Astrocyte (in vitro differentiated cells and primary cell): ENCODE measurements at regions not wholly inside any gene's neighbourhood (a gene's known extent, or its start where the extent isn't known, plus 50 kb on each side); places are given as distances from the start of the nearest gene placed in this dataset.

Experiments
- CTCF ChIP-seq: IDR thresholded peaks from 2 replicates; pipeline ENCODE4 v1.5.1; 2011; ENCODE audit warnings: low read depth, mild to moderate bottlenecking, inconsistent platforms, low read length, moderate library complexity; ENCODE audit not compliant: insufficient read depth
- EZH2 ChIP-seq: IDR thresholded peaks from 2 replicates; pipeline ENCODE4 v1.6.1; 2012; ENCODE audit warnings: mild to moderate bottlenecking, low read length, inconsistent platforms; ENCODE audit not compliant: insufficient read depth

DNA sequence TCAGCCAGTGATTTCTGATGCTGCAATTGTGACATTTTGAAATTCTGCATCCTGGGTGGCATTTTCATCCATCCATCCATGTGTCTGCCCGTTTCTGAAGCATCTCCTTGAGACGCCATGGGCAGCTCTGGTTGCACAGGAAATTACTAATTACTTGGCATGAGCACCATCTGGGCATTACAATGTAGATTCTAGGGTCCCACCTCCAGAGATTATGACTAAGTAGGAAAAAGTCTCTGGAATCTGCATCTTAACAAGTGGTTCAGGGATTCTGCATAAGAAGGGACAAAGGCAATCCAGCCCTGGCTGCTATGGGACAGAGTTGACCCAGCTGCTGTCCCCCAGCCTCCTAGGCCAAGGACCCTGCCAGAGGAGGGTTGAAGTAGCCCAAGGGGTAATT lies 65.3 kb downstream of the CUZD1 start:
- TF ChIP-seq CTCF (no peak), EZH2 (no peak)
